ENCODE measurements at regions not wholly inside any gene's neighbourhood (a gene's known extent, or its start where the extent isn't known, plus 50 kb on each side); places are given as distances from the start of the nearest gene placed in this dataset.

- H3K27ac ChIP-seq (ENCODE audit: low read depth, low read length): no peak overlapping the region
- H3K36me3 ChIP-seq (ENCODE audit: control insufficient read depth in 1 of 2, insufficient read depth in 2 of 2, low read length in 2 of 2): no peaks in the 10 kb centered on the region
- no peaks in the 10 kb centered on the region for H3K9me2 ChIP-seq (ENCODE audit: insufficient read depth)
- CTCF ChIA-PET: no interaction called here
- TF ChIP-seq ELF1 (IDR thresholded peaks at IDR 0.05; ENCODE audit: borderline replicate concordance, low read depth) (no peak), EGR1 (IDR thresholded peaks at IDR 0.05; ENCODE audit: low read depth) (no peak), JUND (IDR thresholded peaks at IDR 0.05) (no peak), EZH2phosphoT487 (IDR thresholded peaks at IDR 0.05; ENCODE audit: borderline replicate concordance) (no peak), POLR2AphosphoS5 (IDR thresholded peaks at IDR 0.05; ENCODE audit: low read depth, low read length) (no peak), TCF7L2 (IDR thresholded peaks at IDR 0.05; ENCODE audit: borderline replicate concordance, extremely low read depth, insufficient read depth, insufficient read length) (no peak), EZH2 (IDR thresholded peaks at IDR 0.05) (no peak), SRF (IDR thresholded peaks at IDR 0.05; ENCODE audit: low read depth) (no peak), FOSL1 (IDR thresholded peaks at IDR 0.05; ENCODE audit: low read depth) (no peak), REST (IDR thresholded peaks at IDR 0.05; ENCODE audit: low read depth) (no peak), CEBPB (IDR thresholded peaks at IDR 0.05; ENCODE audit: low read depth) (no peak), YY1 (IDR thresholded peaks at IDR 0.05; ENCODE audit: extremely low read depth, insufficient replicate concordance, low read depth, low read length) (no peak), POLR2A (IDR thresholded peaks at IDR 0.05; ENCODE audit: borderline replicate concordance, extremely low read depth, insufficient read depth, insufficient read length) (no peak), ZNF274 (IDR thresholded peaks at IDR 0.05; ENCODE audit: low read depth, low read length) (no peak), ZBTB33 (IDR thresholded peaks at IDR 0.05; ENCODE audit: extremely low read depth, insufficient replicate concordance, low read length) (no peak)
- H2AFZ ChIP-seq (ENCODE audit: low read depth, low read length, poor library complexity, severe bottlenecking): no peak overlapping the region
- H3K4me1 ChIP-seq (ENCODE audit: control insufficient read depth in 1 of 2, insufficient read depth in 2 of 2, low read length in 2 of 2): no peaks in the 10 kb centered on the region
- H4K20me1 ChIP-seq (ENCODE audit: insufficient read depth): no peaks in the 10 kb centered on the region
- H3K9ac ChIP-seq (ENCODE audit: low read length): no peak overlapping the region
- ATAC-seq: no peak
- no peaks in the 10 kb centered on the region for H3K79me2 ChIP-seq (ENCODE audit: insufficient read depth, low read length)
- H3K4me2 ChIP-seq (ENCODE audit: low read length): no peak overlapping the region
- no peak overlapping the region for H3K4me3 ChIP-seq (replicated peaks in 1 of 2; ENCODE audit: low read depth in 1 of 2, low read length in 2 of 2)
- POLR2A ChIA-PET: no interaction called here
- no TSS peak for BruUV-seq (replicated peaks)
- intact Hi-C loops (cut with micrococcal nuclease): no loop called here
- no peaks in the 10 kb centered on the region for H3K27me3 ChIP-seq (ENCODE audit: insufficient read depth, low read length)
- RAD21 ChIA-PET (ENCODE audit: low non-redundant PET in 1 of 2, low total read pairs in 2 of 2, uncharacterized antibody in 2 of 2, unreplicated experiment in 2 of 2): no interaction called here
- H3K9me3 ChIP-seq (ENCODE audit: control insufficient read depth in 1 of 2, insufficient read depth in 1 of 2, low read depth in 1 of 2, low read length in 2 of 2): no peaks in the 10 kb centered on the region
- no peak for DNase-seq (ENCODE audit: low read depth, low spot score)
Measured at GRCh38 chr2:147389218-147389617, 455.6 kb upstream of the ACVR2A start.
